Endothelial cell of umbilical vein (primary cell): ENCODE measurements at regions not wholly inside any gene's neighbourhood (a gene's known extent, or its start where the extent isn't known, plus 50 kb on each side); places are given as distances from the start of the nearest gene placed in this dataset.

Experiments
- BruUV-seq: library from RNA; stranded (reverse); fragments of 400-500 nt; replicated peaks from 2 replicates; lab custom pipeline; 2021; lab: Mats Ljungman, UMichigan
- CTCF ChIA-PET: fragments of 300-600, 350-600 bp; sonication (Branson Sonifier 250); formaldehyde crosslinking; loops from one replicate; lab custom pipeline; 2021; ENCODE audit warnings: antibody characterized with exemption, inconsistent platforms; lab: Charles Lee
- POLR2A ChIA-PET: fragments of 300-600, 350-600 bp; sonication (Branson Sonifier 250); formaldehyde crosslinking; loops from one replicate; lab custom pipeline; 2021; ENCODE audit warnings: antibody characterized with exemption, inconsistent platforms; lab: Charles Lee
- DNase-seq: peaks from one replicate; pipeline ENCODE4 v3.0.0-alpha.2; 2011; ENCODE audit warnings: low read depth, low spot score
- FAIRE-seq: peaks from 2 replicates; lab custom pipeline; 2011; peaks lifted over from hg19 to GRCh38; lab: Jason Lieb, UNC
- H2AFZ ChIP-seq: 2 replicates; pipeline ENCODE4 v1.6.0; 2012; ENCODE audit warnings: low read depth, low read length, control low read depth, inconsistent platforms
- H3K27ac ChIP-seq: 2 replicates; pipeline ENCODE4 v1.5.1; 2011; ENCODE audit warnings: low read depth, mild to moderate bottlenecking, control low read depth, low read length, moderate library complexity; ENCODE audit not compliant: insufficient read depth
- H3K27me3 ChIP-seq, 2 experiments: 2 replicates each; pipeline versions ENCODE4 v1.6.0 to v1.6.1; 2011; ENCODE audit warnings: low read length in 2 of 2, mixed read lengths in 1 of 2; ENCODE audit not compliant: control insufficient read depth in 2 of 2, insufficient read depth in 2 of 2
- H3K36me3 ChIP-seq, 2 experiments: 2 replicates in 1 of 2; 3 replicates in 1 of 2; pipeline ENCODE4 v1.5.1; 2011; ENCODE audit warnings: low read length in 2 of 2, mild to moderate bottlenecking in 1 of 2, moderate library complexity in 1 of 2; ENCODE audit not compliant: control insufficient read depth in 2 of 2, insufficient read depth in 2 of 2; ENCODE audit errors: extremely low read depth in 1 of 2
- H3K4me1 ChIP-seq: 3 replicates; pipeline ENCODE4 v1.5.1; 2011; ENCODE audit warnings: mild to moderate bottlenecking, low read length; ENCODE audit not compliant: control insufficient read depth, insufficient read depth; ENCODE audit errors: extremely low read depth
- H3K4me2 ChIP-seq: 2 replicates; pipeline ENCODE4 v1.6.1; 2011; ENCODE audit warnings: low read length, control low read depth, mixed read lengths; ENCODE audit not compliant: insufficient read depth
- H3K4me3 ChIP-seq, 3 experiments: fragments of 200-600 bp in 1 of 3; sonication (generic), shearing (Covaris generic) in 1 of 3; replicated peaks in 1 of 3; 2 replicates each; pipeline ENCODE4 v1.5.1; 2011 to 2016; ENCODE audit warnings: control low read depth in 3 of 3, low read length in 3 of 3, mild to moderate bottlenecking in 2 of 3, inconsistent platforms in 1 of 3, low read depth in 1 of 3, moderate library complexity in 1 of 3; ENCODE audit not compliant: insufficient read depth in 1 of 3
- H3K79me2 ChIP-seq: 2 replicates; pipeline ENCODE4 v1.6.0; 2012; ENCODE audit warnings: low read length, inconsistent platforms; ENCODE audit not compliant: control insufficient read depth, insufficient read depth
- H3K9ac ChIP-seq: replicated peaks from 2 replicates; pipeline ENCODE3; 2011; ENCODE audit warnings: low read length, control low read depth; ENCODE audit not compliant: insufficient read depth; ENCODE audit errors: extremely low read depth
- H3K9me1 ChIP-seq: replicated peaks from 3 replicates; pipeline ENCODE4 v1.6.0; 2011; ENCODE audit warnings: mild to moderate bottlenecking, low read length; ENCODE audit not compliant: control insufficient read depth, insufficient read depth; ENCODE audit errors: extremely low read depth
- H3K9me3 ChIP-seq: replicated peaks from 2 replicates; pipeline ENCODE4 v1.5.1; 2012; ENCODE audit warnings: low read length, inconsistent platforms; ENCODE audit not compliant: control insufficient read depth, insufficient read depth
- H4K20me1 ChIP-seq: replicated peaks from 2 replicates; pipeline ENCODE3; 2011; ENCODE audit warnings: mild to moderate bottlenecking, low read length; ENCODE audit not compliant: control insufficient read depth, insufficient read depth; ENCODE audit errors: extremely low read depth
- CTCF ChIP-seq, 2 donors: IDR thresholded peaks; 1 replicate in 1 of 2; 2 replicates in 1 of 2; pipeline ENCODE4 v1.5.1; 2011; ENCODE audit warnings: low read length in 2 of 2, mild to moderate bottlenecking in 2 of 2, moderate library complexity in 2 of 2, control low read depth in 1 of 2, inconsistent platforms in 1 of 2, low read depth in 1 of 2; ENCODE audit not compliant: insufficient read depth in 1 of 2; ENCODE audit errors: extremely low read depth in 1 of 2
- EZH2 ChIP-seq: IDR thresholded peaks from 2 replicates; pipeline ENCODE4 v1.6.1; 2012; ENCODE audit warnings: borderline replicate concordance, low read depth, mild to moderate bottlenecking, moderate library complexity, low read length, inconsistent platforms; ENCODE audit not compliant: severe bottlenecking
- FOS ChIP-seq: IDR thresholded peaks from 2 replicates; pipeline ENCODE4 v1.6.1; 2011; ENCODE audit warnings: mild to moderate bottlenecking, low read length, moderate library complexity, borderline replicate concordance; ENCODE audit not compliant: insufficient read depth
- GATA2 ChIP-seq: IDR thresholded peaks from 2 replicates; pipeline ENCODE4 v1.7.0; 2011; ENCODE audit warnings: low read depth, mild to moderate bottlenecking, moderate library complexity, mixed read lengths, low read length; ENCODE audit not compliant: insufficient read length, insufficient read depth
- JUN ChIP-seq: IDR thresholded peaks from 2 replicates; pipeline ENCODE4 v1.6.1; 2011; ENCODE audit warnings: borderline replicate concordance, low read depth; ENCODE audit not compliant: insufficient read length, insufficient read depth
- MYC ChIP-seq: IDR thresholded peaks from one replicate; pipeline ENCODE4 v1.6.1; 2011; ENCODE audit warnings: mild to moderate bottlenecking, low read depth, low read length
- POLR2A ChIP-seq: IDR thresholded peaks from 2 replicates; pipeline ENCODE4 v1.6.1; 2012; ENCODE audit warnings: low read depth, mild to moderate bottlenecking, control low read depth, low read length
- POLR2AphosphoS5 ChIP-seq: IDR thresholded peaks from 2 replicates; pipeline ENCODE4 v1.6.1; 2012; ENCODE audit warnings: low read depth, mild to moderate bottlenecking, control low read depth, low read length, moderate library complexity; ENCODE audit not compliant: insufficient read depth
- dilution Hi-C: fragments of 300-500 bp; cut with MboI; formaldehyde crosslinking; loops from one replicate; pipeline ENCODE4 v1.15.0; 2019; ENCODE audit warnings: low sequenced_read_pairs; ENCODE audit not compliant: extremely low pct_ligation_motif_present
- intact Hi-C: fragments of 100-400 bp; cut with micrococcal nuclease; formaldehyde crosslinking; loops from one replicate; pipeline ENCODE4 v1.10.0; 2022
- TF ChIP-seq, protein P1 (sequence below): IDR thresholded peaks from 2 replicates; pipeline ENCODE4 v1.6.1; 2011; ENCODE audit not compliant: insufficient read depth, insufficient read length

DNA sequence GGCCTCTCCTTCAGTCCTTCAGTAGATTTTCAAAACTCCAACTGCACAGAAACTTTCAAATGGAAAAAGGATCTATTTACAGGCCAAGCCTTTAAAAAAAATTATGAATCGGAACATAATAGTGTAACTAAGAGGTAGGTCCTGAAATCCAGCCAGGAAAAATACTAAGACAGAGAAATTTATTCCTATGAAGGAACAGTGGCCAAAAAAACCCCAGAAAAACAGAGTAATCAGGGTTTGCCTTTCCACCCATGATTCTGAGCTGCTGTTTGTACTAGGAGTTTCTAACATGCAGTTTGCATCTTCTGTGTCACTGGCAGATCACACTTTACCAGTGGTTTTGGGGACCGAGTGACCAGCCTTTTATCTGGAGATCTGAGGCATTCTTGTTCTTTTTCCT lies 93.1 kb upstream of the TMED7 start:
- Histone ChIP-seq H4K20me1 (no peaks in the 10 kb centered on the region), H3K4me3 (no peak overlapping the region), H3K4me1 (no peaks in the 10 kb centered on the region), H2AFZ (no peak overlapping the region), H3K4me2 (no peak overlapping the region), H3K9ac (no peak overlapping the region), H3K27ac (no peak overlapping the region), H3K36me3 (no peaks in the 10 kb centered on the region), H3K9me1 (no peaks in the 10 kb centered on the region), H3K9me3 (no peaks in the 10 kb centered on the region), H3K79me2 (no peaks in the 10 kb centered on the region), H3K27me3 (peaks cover 0 to 2% of the 10 kb centered on the region in 2 experiments)
- CTCF ChIA-PET = interaction anchor here (0.7 kb wide), 1 partner anchor 179 kb away, joined by 3 read pairs; no protein-coding TSS in a partner anchor
- TF ChIP-seq EZH2 (no peak), GATA2 (no peak), FOS (no peak), JUN (no peak), POLR2A (no peak), CTCF (IDR thresholded peaks at IDR 0.05; ENCODE audit: extremely low read depth in 1 of 2, insufficient read depth in 1 of 2, low read depth in 1 of 2, low read length in 2 of 2) (no peak), POLR2AphosphoS5 (no peak), MYC (no peak)
- TF ChIP-seq, protein P1, sequence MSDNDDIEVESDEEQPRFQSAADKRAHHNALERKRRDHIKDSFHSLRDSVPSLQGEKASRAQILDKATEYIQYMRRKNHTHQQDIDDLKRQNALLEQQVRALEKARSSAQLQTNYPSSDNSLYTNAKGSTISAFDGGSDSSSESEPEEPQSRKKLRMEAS = no peak
- FAIRE-seq (no peak), DNase-seq (no peak)
- BruUV-seq = no TSS peak
- POLR2A ChIA-PET = no interaction called here
- dilution Hi-C loops (no loop called here), intact Hi-C loops (no loop called here)
